ENCODE measurements at regions not wholly inside any gene's neighbourhood (a gene's known extent, or its start where the extent isn't known, plus 50 kb on each side); places are given as distances from the start of the nearest gene placed in this dataset.

GRCh38 chr22:48486134-48486532 lies 1341.5 kb downstream of the BRD1 start:
- no peaks in the 10 kb centered on the region for H3K36me3 ChIP-seq (ENCODE audit: low read length)
- no peak overlapping the region for H3K4me3 ChIP-seq (ENCODE audit: insufficient read depth, low read length, poor library complexity, severe bottlenecking)
- no peaks in the 10 kb centered on the region for H3F3A ChIP-seq (ENCODE audit: insufficient read depth)
- no peak overlapping the region for H2AFZ ChIP-seq (ENCODE audit: low read depth, low read length, severe bottlenecking)
- H3K9me2 ChIP-seq (replicated peaks; ENCODE audit: insufficient read depth, low read length), result no peaks in the 10 kb centered on the region
- H3K79me2 ChIP-seq (ENCODE audit: insufficient read depth, low read length), result no peaks in the 10 kb centered on the region
- H3K4me2 ChIP-seq (ENCODE audit: low read depth, low read length, poor library complexity, severe bottlenecking), result no peak overlapping the region
- H3K27me3 ChIP-seq (ENCODE audit: low read length), result no peaks in the 10 kb centered on the region
- H4K20me1 ChIP-seq (ENCODE audit: low read depth, low read length), result no peaks in the 10 kb centered on the region
- H3K27ac ChIP-seq (ENCODE audit: low read depth, low read length), result no peak overlapping the region
- no peak overlapping the region for H3K9ac ChIP-seq (ENCODE audit: low read length)
- TF ChIP-seq, protein P1, sequence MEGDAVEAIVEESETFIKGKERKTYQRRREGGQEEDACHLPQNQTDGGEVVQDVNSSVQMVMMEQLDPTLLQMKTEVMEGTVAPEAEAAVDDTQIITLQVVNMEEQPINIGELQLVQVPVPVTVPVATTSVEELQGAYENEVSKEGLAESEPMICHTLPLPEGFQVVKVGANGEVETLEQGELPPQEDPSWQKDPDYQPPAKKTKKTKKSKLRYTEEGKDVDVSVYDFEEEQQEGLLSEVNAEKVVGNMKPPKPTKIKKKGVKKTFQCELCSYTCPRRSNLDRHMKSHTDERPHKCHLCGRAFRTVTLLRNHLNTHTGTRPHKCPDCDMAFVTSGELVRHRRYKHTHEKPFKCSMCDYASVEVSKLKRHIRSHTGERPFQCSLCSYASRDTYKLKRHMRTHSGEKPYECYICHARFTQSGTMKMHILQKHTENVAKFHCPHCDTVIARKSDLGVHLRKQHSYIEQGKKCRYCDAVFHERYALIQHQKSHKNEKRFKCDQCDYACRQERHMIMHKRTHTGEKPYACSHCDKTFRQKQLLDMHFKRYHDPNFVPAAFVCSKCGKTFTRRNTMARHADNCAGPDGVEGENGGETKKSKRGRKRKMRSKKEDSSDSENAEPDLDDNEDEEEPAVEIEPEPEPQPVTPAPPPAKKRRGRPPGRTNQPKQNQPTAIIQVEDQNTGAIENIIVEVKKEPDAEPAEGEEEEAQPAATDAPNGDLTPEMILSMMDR (IDR thresholded peaks at IDR 0.05; ENCODE audit: insufficient read depth, low read length, poor library complexity, severe bottlenecking), result no peak
- TF ChIP-seq EZH2phosphoT487 (conservative IDR thresholded peaks at IDR 0.05; ENCODE audit: low read length), result no peak
- H3K9me3 ChIP-seq (ENCODE audit: insufficient read depth, low read length), result no peaks in the 10 kb centered on the region

DNA sequence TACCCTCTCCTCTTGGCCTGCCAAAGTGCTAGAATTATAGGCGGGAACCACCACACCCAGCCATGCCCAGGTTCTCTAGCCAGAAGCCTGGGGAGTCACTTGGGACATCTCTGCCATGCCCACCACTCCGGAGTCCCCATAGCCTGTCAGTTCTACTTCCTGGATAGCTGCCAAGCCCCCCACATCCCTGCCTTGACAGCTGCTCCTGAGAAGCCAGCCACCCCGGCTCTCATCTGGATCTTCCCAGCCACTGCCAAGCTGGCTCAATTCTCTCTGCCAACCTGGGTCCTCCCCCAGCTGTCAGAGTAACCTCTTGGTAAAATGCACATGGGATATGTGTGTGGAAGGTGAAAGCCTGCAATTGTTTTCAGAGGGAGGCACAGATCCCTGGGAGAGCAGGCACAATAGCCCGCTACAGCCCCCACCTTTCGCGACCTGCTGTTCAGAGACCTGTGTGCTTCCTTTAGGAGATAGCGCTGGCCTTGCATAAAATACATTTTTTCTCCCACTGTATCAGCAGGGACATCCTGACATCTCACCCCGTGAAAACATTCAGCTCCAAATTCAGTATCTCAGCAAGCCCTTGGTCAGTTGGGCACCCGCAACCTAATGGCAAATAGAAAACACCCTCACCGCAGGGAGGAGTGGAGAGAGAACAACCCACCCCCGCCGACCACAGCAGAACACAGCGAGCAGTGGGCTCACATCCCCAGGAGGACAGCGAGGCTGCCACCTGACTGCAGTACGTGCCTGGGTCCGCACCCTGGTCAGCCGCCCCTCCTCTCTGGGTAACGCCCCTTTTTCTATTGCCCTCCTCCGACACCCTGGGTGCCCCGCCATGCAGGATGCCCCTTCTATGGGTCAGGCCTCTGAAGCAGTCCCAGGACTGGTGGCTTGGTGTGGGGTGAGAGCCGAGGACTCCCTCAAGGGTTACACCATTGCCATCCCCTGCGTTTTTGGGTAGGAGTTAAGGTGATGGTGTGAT lies 1342.2 kb downstream of the BRD1 start:
- Histone ChIP-seq H3K9ac (ENCODE audit: low read length) (no peak overlapping the region), H3K79me2 (ENCODE audit: insufficient read depth, low read length) (no peaks in the 10 kb centered on the region), H3K4me3 (ENCODE audit: insufficient read depth, low read length, poor library complexity, severe bottlenecking) (no peak overlapping the region), H2AFZ (ENCODE audit: low read depth, low read length, severe bottlenecking) (no peak overlapping the region), H3K9me3 (ENCODE audit: insufficient read depth, low read length) (no peaks in the 10 kb centered on the region), H4K20me1 (ENCODE audit: low read depth, low read length) (no peaks in the 10 kb centered on the region), H3K27ac (ENCODE audit: low read depth, low read length) (no peak overlapping the region), H3F3A (ENCODE audit: insufficient read depth) (no peaks in the 10 kb centered on the region), H3K36me3 (ENCODE audit: low read length) (no peaks in the 10 kb centered on the region), H3K9me2 (replicated peaks; ENCODE audit: insufficient read depth, low read length) (no peaks in the 10 kb centered on the region), H3K27me3 (ENCODE audit: low read length) (no peaks in the 10 kb centered on the region), H3K4me2 (ENCODE audit: low read depth, low read length, poor library complexity, severe bottlenecking) (no peak overlapping the region)
- TF ChIP-seq, protein P1 (IDR thresholded peaks at IDR 0.05; ENCODE audit: insufficient read depth, low read length, poor library complexity, severe bottlenecking), result no peak
- TF ChIP-seq EZH2phosphoT487 (conservative IDR thresholded peaks at IDR 0.05; ENCODE audit: low read length), result no peak

DNA sequence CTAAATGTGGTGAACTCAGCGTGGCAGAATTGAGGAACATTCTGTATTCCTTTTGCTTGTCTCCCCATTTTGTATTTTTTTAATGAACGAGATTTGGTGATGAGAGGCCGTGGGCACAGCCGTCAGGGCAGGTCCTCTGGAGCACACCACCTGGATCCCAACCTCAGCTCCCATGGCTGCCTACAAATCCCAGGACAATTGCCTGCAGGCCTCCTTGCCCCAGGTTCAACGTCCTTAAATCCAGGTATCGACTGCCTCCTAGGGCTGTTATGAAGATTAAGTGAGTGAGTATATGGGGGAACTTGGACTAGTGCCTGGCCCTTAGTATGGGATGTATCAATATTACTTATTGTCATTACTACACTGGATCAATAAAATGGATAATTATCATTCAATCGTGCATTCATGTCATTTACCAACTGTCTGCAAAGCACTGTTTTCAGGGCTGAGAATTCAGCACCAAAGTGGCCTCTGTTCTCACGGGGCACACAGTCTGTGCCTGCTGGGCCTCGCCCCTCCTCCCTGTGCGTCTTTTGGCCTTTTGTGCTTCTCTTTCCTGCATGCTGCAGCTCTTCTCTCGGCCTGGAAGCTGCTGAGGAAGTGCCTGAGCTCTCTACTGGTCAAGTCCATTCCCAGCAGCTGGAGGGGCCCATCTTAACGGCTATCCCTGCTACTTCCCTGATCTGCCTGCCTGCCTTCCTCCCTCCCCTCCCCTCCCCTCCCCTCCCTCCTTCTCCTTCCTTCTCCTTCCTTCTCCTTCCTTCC lies 1343.7 kb downstream of the BRD1 start:
- H3K27ac ChIP-seq (ENCODE audit: low read depth, low read length), result no peak overlapping the region
- no peaks in the 10 kb centered on the region for H3K27me3 ChIP-seq (ENCODE audit: low read length)
- TF ChIP-seq EZH2phosphoT487 (conservative IDR thresholded peaks at IDR 0.05; ENCODE audit: low read length), result no peak
- TF ChIP-seq, protein P1 (IDR thresholded peaks at IDR 0.05; ENCODE audit: insufficient read depth, low read length, poor library complexity, severe bottlenecking), result no peak
- H3K36me3 ChIP-seq (ENCODE audit: low read length), result no peaks in the 10 kb centered on the region
- H3K9me3 ChIP-seq (ENCODE audit: insufficient read depth, low read length), result no peaks in the 10 kb centered on the region
- no peak overlapping the region for H3K9ac ChIP-seq (ENCODE audit: low read length)
- no peaks in the 10 kb centered on the region for H3K79me2 ChIP-seq (ENCODE audit: insufficient read depth, low read length)
- H3K4me2 ChIP-seq (ENCODE audit: low read depth, low read length, poor library complexity, severe bottlenecking), result no peak overlapping the region
- H4K20me1 ChIP-seq (ENCODE audit: low read depth, low read length), result no peaks in the 10 kb centered on the region
- H3K4me3 ChIP-seq (ENCODE audit: insufficient read depth, low read length, poor library complexity, severe bottlenecking), result no peak overlapping the region
- H2AFZ ChIP-seq (ENCODE audit: low read depth, low read length, severe bottlenecking), result no peak overlapping the region
- no peaks in the 10 kb centered on the region for H3F3A ChIP-seq (ENCODE audit: insufficient read depth)
- H3K9me2 ChIP-seq (replicated peaks; ENCODE audit: insufficient read depth, low read length), result no peaks in the 10 kb centered on the region
